Loucy (cell line): ENCODE measurements at regions not wholly inside any gene's neighbourhood (a gene's known extent, or its start where the extent isn't known, plus 50 kb on each side); places are given as distances from the start of the nearest gene placed in this dataset.

Experiments used
- H2AFZ ChIP-seq: fragments of 200-600 bp; sonication (generic); 2 replicates; pipeline ENCODE4 v1.6.0; 2016; ENCODE audit warnings: antibody characterized with exemption, mild to moderate bottlenecking, low read length, moderate library complexity
- H3F3A ChIP-seq: fragments of 200-600 bp; 2 replicates; pipeline ENCODE4 v1.6.0; 2016; ENCODE audit warnings: antibody characterized with exemption, low read depth, mild to moderate bottlenecking
- H3K27me3 ChIP-seq: fragments of 200-600 bp; sonication (generic); 2 replicates; pipeline ENCODE4 v1.6.1; 2014; ENCODE audit warnings: low read length, mild to moderate bottlenecking; ENCODE audit not compliant: insufficient read depth, poor library complexity, severe bottlenecking
- H3K36me3 ChIP-seq: fragments of 200-600 bp; sonication (generic); 2 replicates; pipeline ENCODE4 v1.6.1; 2016; ENCODE audit warnings: low read length; ENCODE audit not compliant: insufficient read depth
- H3K4me1 ChIP-seq: fragments of 200-600 bp; sonication (generic); 2 replicates; pipeline ENCODE4 v1.5.1; 2014; ENCODE audit warnings: low read length, mild to moderate bottlenecking; ENCODE audit not compliant: insufficient read depth, poor library complexity, severe bottlenecking
- H3K4me2 ChIP-seq: fragments of 200-600 bp; sonication (generic); 2 replicates; pipeline ENCODE4 v1.6.0; 2014; ENCODE audit warnings: antibody characterized with exemption, low read length, low read depth, mild to moderate bottlenecking; ENCODE audit not compliant: poor library complexity, severe bottlenecking
- H3K4me3 ChIP-seq: fragments of 200-600 bp; sonication (generic); 2 replicates; pipeline ENCODE4 v1.5.1; 2014; ENCODE audit warnings: low read length, mild to moderate bottlenecking, mixed read lengths; ENCODE audit not compliant: poor library complexity, severe bottlenecking
- H3K79me2 ChIP-seq: fragments of 200-600 bp; sonication (generic); 2 replicates; pipeline ENCODE4 v1.6.1; 2014; ENCODE audit warnings: low read length; ENCODE audit not compliant: insufficient read depth
- H3K9ac ChIP-seq: fragments of 200-600 bp; sonication (generic); 2 replicates; pipeline ENCODE4 v1.6.0; 2014; ENCODE audit warnings: mild to moderate bottlenecking, low read depth, low read length, moderate library complexity; ENCODE audit not compliant: poor library complexity, severe bottlenecking
- H3K9me2 ChIP-seq: fragments of 200-600 bp; sonication (generic); replicated peaks from 2 replicates; pipeline ENCODE4 v1.6.1; 2016; ENCODE audit warnings: low read depth, low read length, mixed read lengths
- H3K9me3 ChIP-seq: fragments of 200-600 bp; sonication (generic); 2 replicates; pipeline ENCODE4 v1.6.1; 2014; ENCODE audit warnings: mild to moderate bottlenecking, antibody characterized with exemption, low read length, low read depth; ENCODE audit not compliant: insufficient read depth
- H4K20me1 ChIP-seq: fragments of 200-600 bp; sonication (generic); 2 replicates; pipeline ENCODE4 v1.6.0; 2014; ENCODE audit warnings: antibody characterized with exemption, low read length, mild to moderate bottlenecking; ENCODE audit not compliant: insufficient read depth, poor library complexity, severe bottlenecking
- CTCF ChIP-seq: fragments of 200-600 bp; sonication (generic); conservative IDR thresholded peaks from 2 replicates; pipeline ENCODE4 v1.5.1; 2014; ENCODE audit warnings: mild to moderate bottlenecking, antibody characterized with exemption, low read length
- EZH2phosphoT487 ChIP-seq: fragments of 200-600 bp; IDR thresholded peaks from 2 replicates; pipeline ENCODE4 v1.6.1; 2018; ENCODE audit warnings: antibody characterized with exemption, mild to moderate bottlenecking, moderate library complexity, borderline replicate concordance

DNA sequence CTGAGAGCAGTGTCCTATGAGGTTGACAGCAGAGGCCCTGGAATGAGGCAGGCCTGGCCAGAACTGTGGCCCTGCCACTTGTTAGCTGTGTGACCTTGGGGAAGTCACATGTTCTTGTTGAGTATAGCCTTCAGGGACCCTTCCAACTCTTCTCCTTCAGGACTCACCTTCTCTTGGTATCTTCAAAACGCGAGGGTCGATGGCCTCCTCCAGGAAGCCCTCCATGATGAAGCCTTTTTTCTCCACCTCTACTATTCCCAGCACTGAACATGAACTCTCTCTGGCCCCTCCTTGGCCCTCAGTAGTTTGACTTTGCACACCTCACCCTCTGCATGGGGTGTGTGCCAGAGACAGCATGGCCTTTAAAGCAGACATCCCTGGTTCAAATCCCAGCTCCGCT lies 195.1 kb upstream of the LINGO1 start:
- Histone ChIP-seq H3K4me1 (peaks cover 4% of the 10 kb centered on the region), H4K20me1 (no peaks in the 10 kb centered on the region), H3F3A (no peaks in the 10 kb centered on the region), H3K9me3 (no peaks in the 10 kb centered on the region), H2AFZ (no peak overlapping the region), H3K27me3 (no peaks in the 10 kb centered on the region), H3K9ac (no peak overlapping the region), H3K79me2 (no peaks in the 10 kb centered on the region), H3K4me2 (no peak overlapping the region), H3K4me3 (no peak overlapping the region), H3K9me2 (no peaks in the 10 kb centered on the region), H3K36me3 (no peaks in the 10 kb centered on the region)
- no peak for TF ChIP-seq EZH2phosphoT487
- no peak for TF ChIP-seq CTCF

GRCh38 chr15:77826006-77826695 lies 193.4 kb upstream of the LINGO1 start:
- Histone ChIP-seq H3K36me3 (no peaks in the 10 kb centered on the region), H3K9ac (no peak overlapping the region), H3K79me2 (no peaks in the 10 kb centered on the region), H3K4me3 (no peak overlapping the region), H4K20me1 (no peaks in the 10 kb centered on the region), H3K9me3 (no peaks in the 10 kb centered on the region), H3F3A (no peaks in the 10 kb centered on the region), H3K27me3 (no peaks in the 10 kb centered on the region), H2AFZ (no peak overlapping the region), H3K4me2 (no peak overlapping the region), H3K4me1 (peaks cover 4% of the 10 kb centered on the region), H3K9me2 (no peaks in the 10 kb centered on the region)
- TF ChIP-seq EZH2phosphoT487 = no peak
- no peak for TF ChIP-seq CTCF

GRCh38 chr15:77825546-77825945 lies 192.8 kb upstream of the LINGO1 start:
- H3K27me3 ChIP-seq = no peaks in the 10 kb centered on the region
- peaks cover 4% of the 10 kb centered on the region for H3K4me1 ChIP-seq
- H2AFZ ChIP-seq = no peak overlapping the region
- no peaks in the 10 kb centered on the region for H4K20me1 ChIP-seq
- H3K36me3 ChIP-seq = no peaks in the 10 kb centered on the region
- no peaks in the 10 kb centered on the region for H3K79me2 ChIP-seq
- H3K4me3 ChIP-seq = no peak overlapping the region
- TF ChIP-seq CTCF (no peak), EZH2phosphoT487 (no peak)
- no peaks in the 10 kb centered on the region for H3F3A ChIP-seq
- no peak overlapping the region for H3K4me2 ChIP-seq
- no peaks in the 10 kb centered on the region for H3K9me3 ChIP-seq
- no peaks in the 10 kb centered on the region for H3K9me2 ChIP-seq
- no peak overlapping the region for H3K9ac ChIP-seq
